Mammary epithelial cell (primary cell): ENCODE measurements at regions not wholly inside any gene's neighbourhood (a gene's known extent, or its start where the extent isn't known, plus 50 kb on each side); places are given as distances from the start of the nearest gene placed in this dataset.

Experiments used
- CTCF ChIP-seq, 2 donors: IDR thresholded peaks in 1 of 2; conservative IDR thresholded peaks in 1 of 2; 2 replicates each; pipeline ENCODE4 v1.5.1; 2011 to 2012; ENCODE audit warnings: inconsistent platforms in 2 of 2, low read length in 2 of 2, mild to moderate bottlenecking in 2 of 2, control low read depth in 1 of 2, low read depth in 1 of 2; ENCODE audit not compliant: insufficient read depth in 1 of 2; ENCODE audit errors: extremely low read depth in 1 of 2
- EZH2 ChIP-seq: IDR thresholded peaks from 2 replicates; pipeline ENCODE4 v1.6.1; 2012; ENCODE audit warnings: low read length, inconsistent platforms, borderline replicate concordance

GRCh38 chr15:61474796-61475195, 245.7 kb upstream of the RORA start:
- no peak for TF ChIP-seq CTCF (conservative IDR thresholded peaks at IDR 0.05 in 1 of 2, IDR thresholded peaks at IDR 0.05 in 1 of 2; ENCODE audit: extremely low read depth in 1 of 2, insufficient read depth in 1 of 2, low read depth in 1 of 2, low read length in 2 of 2)
- no peak for TF ChIP-seq EZH2
